Spleen (tissue), 11 donors: ENCODE measurements at regions not wholly inside any gene's neighbourhood (a gene's known extent, or its start where the extent isn't known, plus 50 kb on each side); places are given as distances from the start of the nearest gene placed in this dataset.

Source experiments
- DNase-seq: peaks from one replicate; pipeline ENCODE4 v3.0.0-alpha.2; 2020
- H3K27ac ChIP-seq, 8 donors: fragments of 200-600 bp; sonication (generic) in 7 of 8; 1 replicate in 4 of 8; 2 replicates in 4 of 8; pipeline versions ENCODE4 v1.5.0 to v1.8.0; 2016 to 2021; ENCODE audit warnings: inconsistent platforms in 4 of 8, mild to moderate bottlenecking in 4 of 8, moderate library complexity in 1 of 8
- H3K27me3 ChIP-seq, 7 donors: fragments of 200-600 bp; sonication (generic) in 6 of 7; replicated peaks in 1 of 7; 1 replicate in 4 of 7; 2 replicates in 3 of 7; pipeline versions ENCODE4 v1.5.0 to v1.8.0; 2016 to 2021; ENCODE audit warnings: inconsistent platforms in 3 of 7, mild to moderate bottlenecking in 1 of 7
- H3K36me3 ChIP-seq, 6 donors: fragments of 200-600 bp; sonication (generic) in 5 of 6; 1 replicate in 4 of 6; 2 replicates in 2 of 6; pipeline versions ENCODE4 v1.5.0 to v1.8.0; 2016 to 2021; ENCODE audit warnings: inconsistent platforms in 2 of 6
- H3K4me1 ChIP-seq, 6 donors: fragments of 200-600 bp; sonication (generic) in 5 of 6; 1 replicate in 3 of 6; 2 replicates in 3 of 6; pipeline versions ENCODE4 v1.5.0 to v1.8.0; 2016 to 2021; ENCODE audit warnings: inconsistent platforms in 3 of 6
- H3K4me3 ChIP-seq, 8 donors: fragments of 200-600 bp; sonication (generic) in 7 of 8; 1 replicate in 4 of 8; 2 replicates in 4 of 8; pipeline versions ENCODE4 v1.5.0 to v1.8.0; 2016 to 2021; ENCODE audit warnings: inconsistent platforms in 4 of 8, mild to moderate bottlenecking in 4 of 8, moderate library complexity in 2 of 8
- H3K9me3 ChIP-seq, 8 donors: fragments of 200-600 bp; sonication (generic) in 7 of 8; 1 replicate in 4 of 8; 2 replicates in 4 of 8; pipeline versions ENCODE4 v1.5.0 to v1.8.0; 2016 to 2021; ENCODE audit warnings: inconsistent platforms in 4 of 8
- POLR2A ChIP-seq, 3 donors: fragments of 450-650 bp; IDR thresholded peaks; one replicate each; pipeline ENCODE4 v1.5.1; 2017; ENCODE audit warnings: antibody characterized with exemption in 3 of 3, mild to moderate bottlenecking in 1 of 3
- POLR2AphosphoS5 ChIP-seq, 3 donors: sonication (generic); formaldehyde crosslinking; IDR thresholded peaks; one replicate each; pipeline ENCODE4 v1.5.1; 2017; ENCODE audit warnings: antibody characterized with exemption in 3 of 3
- WGBS, 5 donors: extraction: QIAGEN DNeasy Blood & Tissue Kit in 3 of 5; methylation state at CpG; one replicate each; pipeline versions ENCODE4 v1.1.5 to v1.1.7; 2013 to 2018; 5-methylcytosine and 5-hydroxymethylcytosine counted together
- intact Hi-C: fragments of 100-400 bp; cut with DNase I; formaldehyde crosslinking; loops from one replicate; pipeline ENCODE4 v1.15.0; 2023; ENCODE audit warnings: low total_unique reads
- TF ChIP-seq, protein P1 (sequence below), 11 experiments: fragments of 200-600 bp in 7 of 11; fragments of 450-650 bp in 4 of 11; sonication (generic) in 4 of 11; IDR thresholded peaks in 8 of 11; conservative IDR thresholded peaks in 3 of 11; 1 replicate in 7 of 11; 2 replicates in 4 of 11; pipeline versions ENCODE4 v1.4.0 to v1.8.0; 2016 to 2021; ENCODE audit warnings: antibody characterized with exemption in 11 of 11, inconsistent platforms in 4 of 11, mild to moderate bottlenecking in 1 of 11
- donor health status: healthy with polysubstance abuse.
- donor health status: DM: no; HTN: no; CAD: no; lungs with moderate emphysema.
- donor health status: DM: no; HTN: no; CAD: no.
- donor health status: Bipolar disorder and iron deficiency.
- donor health status: healthy.
- donor health status: DM: no; HTN: no; CAD: no.
- donor health status: DM: yes; HTN: yes; CAD: no.

DNA sequence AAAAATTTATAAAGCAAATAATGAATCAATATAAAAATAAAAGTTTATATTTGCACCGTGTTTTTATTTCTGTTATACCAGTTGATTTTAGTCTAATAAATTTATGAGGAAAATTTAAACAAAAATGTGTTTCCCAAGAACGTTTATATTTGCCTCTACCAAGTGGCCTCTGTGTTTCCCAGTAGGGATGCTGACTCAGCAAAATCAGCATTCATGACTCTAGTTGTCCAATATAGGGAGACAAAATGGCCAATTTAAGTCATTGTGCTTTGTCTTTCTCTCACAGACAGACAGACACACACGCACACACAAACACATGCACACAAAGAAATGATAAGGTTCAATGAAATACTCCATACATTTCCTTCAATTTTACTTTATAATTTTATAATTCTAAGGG, 942.5 kb upstream of the ZWINT start:
- no peak for TF ChIP-seq POLR2A (IDR thresholded peaks at IDR 0.05)
- TF ChIP-seq, protein P1, sequence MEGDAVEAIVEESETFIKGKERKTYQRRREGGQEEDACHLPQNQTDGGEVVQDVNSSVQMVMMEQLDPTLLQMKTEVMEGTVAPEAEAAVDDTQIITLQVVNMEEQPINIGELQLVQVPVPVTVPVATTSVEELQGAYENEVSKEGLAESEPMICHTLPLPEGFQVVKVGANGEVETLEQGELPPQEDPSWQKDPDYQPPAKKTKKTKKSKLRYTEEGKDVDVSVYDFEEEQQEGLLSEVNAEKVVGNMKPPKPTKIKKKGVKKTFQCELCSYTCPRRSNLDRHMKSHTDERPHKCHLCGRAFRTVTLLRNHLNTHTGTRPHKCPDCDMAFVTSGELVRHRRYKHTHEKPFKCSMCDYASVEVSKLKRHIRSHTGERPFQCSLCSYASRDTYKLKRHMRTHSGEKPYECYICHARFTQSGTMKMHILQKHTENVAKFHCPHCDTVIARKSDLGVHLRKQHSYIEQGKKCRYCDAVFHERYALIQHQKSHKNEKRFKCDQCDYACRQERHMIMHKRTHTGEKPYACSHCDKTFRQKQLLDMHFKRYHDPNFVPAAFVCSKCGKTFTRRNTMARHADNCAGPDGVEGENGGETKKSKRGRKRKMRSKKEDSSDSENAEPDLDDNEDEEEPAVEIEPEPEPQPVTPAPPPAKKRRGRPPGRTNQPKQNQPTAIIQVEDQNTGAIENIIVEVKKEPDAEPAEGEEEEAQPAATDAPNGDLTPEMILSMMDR (IDR thresholded peaks at IDR 0.05 in 8 of 11, conservative IDR thresholded peaks at IDR 0.05 in 3 of 11), result no peak
- TF ChIP-seq POLR2AphosphoS5 (IDR thresholded peaks at IDR 0.05), result no peak

DNA sequence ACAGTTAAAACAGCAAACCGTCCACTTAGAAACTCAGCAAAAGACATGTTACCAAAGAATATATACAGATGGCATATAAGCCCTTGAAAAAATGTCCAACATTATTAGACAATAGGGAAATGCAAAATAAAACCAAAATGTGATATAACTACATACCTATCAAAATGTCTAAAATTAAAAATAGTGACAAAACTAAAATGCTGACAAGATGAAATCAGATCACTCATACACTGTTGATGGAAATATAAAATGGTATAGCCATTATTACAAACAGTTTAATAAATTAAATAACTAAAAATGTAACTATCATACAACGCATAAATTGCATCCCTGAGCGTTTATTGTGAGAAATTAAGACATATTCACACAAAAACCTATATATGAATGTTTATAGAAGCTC, 939.7 kb upstream of the ZWINT start:
- Histone ChIP-seq H3K27ac (no peak overlapping the region), H3K9me3 (no peaks in the 10 kb centered on the region), H3K4me3 (no peak overlapping the region), H3K4me1 (no peaks in the 10 kb centered on the region), H3K27me3 (no peaks in the 10 kb centered on the region), H3K36me3 (no peaks in the 10 kb centered on the region)
- intact Hi-C loops, result no loop called here
- DNase-seq, result no peak
- TF ChIP-seq POLR2A (IDR thresholded peaks at IDR 0.05), result no peak
- TF ChIP-seq POLR2AphosphoS5 (IDR thresholded peaks at IDR 0.05), result no peak
- TF ChIP-seq, protein P1 (IDR thresholded peaks at IDR 0.05 in 8 of 11, conservative IDR thresholded peaks at IDR 0.05 in 3 of 11), result no peak
- WGBS, 5 donors, result 80 to 92% (median 82%) methylated on average over 3 of the region's 3 CpGs

More for the DNA sequence above, 942.5 kb upstream of the ZWINT start:
- no peak for DNase-seq
- H3K27ac ChIP-seq, result no peak overlapping the region
- H3K9me3 ChIP-seq, result no peaks in the 10 kb centered on the region
- 64 to 73% (median 70%) methylated on average over 3 of the region's 3 CpGs for WGBS, 5 donors
- H3K27me3 ChIP-seq, result no peaks in the 10 kb centered on the region
- H3K4me3 ChIP-seq, result no peak overlapping the region
- intact Hi-C loops, result no loop called here
- H3K36me3 ChIP-seq, result no peaks in the 10 kb centered on the region
- H3K4me1 ChIP-seq, result no peaks in the 10 kb centered on the region

DNA sequence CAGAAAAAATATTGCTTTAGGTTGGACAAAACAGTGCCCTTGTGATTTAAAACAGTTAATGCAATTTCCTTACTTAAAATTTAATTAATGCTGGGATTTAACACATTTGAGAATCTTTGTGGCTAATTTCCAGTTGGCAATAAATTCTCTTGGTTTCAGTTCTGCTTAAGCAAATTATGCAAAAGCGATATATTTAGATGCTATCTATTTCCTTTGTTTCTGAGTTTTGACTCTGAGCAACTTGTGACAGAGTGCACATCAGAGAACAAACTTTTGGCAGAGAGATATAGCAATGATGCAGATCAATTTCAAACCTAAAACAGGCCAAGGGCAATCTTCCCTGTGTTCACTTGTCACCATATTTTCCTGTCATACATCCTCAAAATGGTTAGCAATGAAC, 933.6 kb upstream of the ZWINT start:
- Histone ChIP-seq H3K27me3 (no peaks in the 10 kb centered on the region), H3K4me3 (no peak overlapping the region), H3K9me3 (no peaks in the 10 kb centered on the region), H3K4me1 (no peaks in the 10 kb centered on the region), H3K27ac (peak overlapping the region in 1 of 8 donors; percentile 22), H3K36me3 (no peaks in the 10 kb centered on the region)
- intact Hi-C loops, result no loop called here
- TF ChIP-seq POLR2A (IDR thresholded peaks at IDR 0.05) (no peak), POLR2AphosphoS5 (IDR thresholded peaks at IDR 0.05) (no peak)
- TF ChIP-seq, protein P1 (IDR thresholded peaks at IDR 0.05 in 8 of 11, conservative IDR thresholded peaks at IDR 0.05 in 3 of 11), result no peak
- DNase-seq, result no peak
- 59 to 75% (median 68%) methylated on average over 1 of the region's 1 CpG for WGBS, 5 donors

DNA sequence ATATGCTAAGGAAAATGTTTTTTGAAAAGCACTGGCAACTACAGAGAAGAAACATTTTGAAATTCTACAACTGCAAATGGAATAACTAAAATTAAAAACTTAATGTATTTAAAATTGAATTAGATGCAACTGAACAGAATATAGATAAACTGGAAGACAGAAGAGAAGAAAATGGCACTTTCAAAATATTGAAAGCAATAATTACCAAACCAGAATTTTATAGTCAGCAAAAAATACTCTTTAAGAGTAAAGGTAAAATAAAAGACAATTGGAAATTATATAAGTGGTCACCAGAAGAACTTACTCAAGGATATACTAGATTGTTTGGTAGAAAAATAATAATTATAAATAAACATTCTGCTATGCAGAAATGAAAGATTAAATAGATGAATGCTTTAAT, 927.7 kb upstream of the ZWINT start:
- intact Hi-C loops, result no loop called here
- Histone ChIP-seq H3K27ac (no peak overlapping the region), H3K4me1 (no peaks in the 10 kb centered on the region), H3K4me3 (no peak overlapping the region), H3K36me3 (no peaks in the 10 kb centered on the region), H3K9me3 (peaks cover 0 to 9% (median 0%) of the 10 kb centered on the region in 8 donors), H3K27me3 (no peaks in the 10 kb centered on the region)
- no peak for DNase-seq
- TF ChIP-seq POLR2A (IDR thresholded peaks at IDR 0.05) (no peak), POLR2AphosphoS5 (IDR thresholded peaks at IDR 0.05) (no peak)
- TF ChIP-seq, protein P1 (IDR thresholded peaks at IDR 0.05 in 8 of 11, conservative IDR thresholded peaks at IDR 0.05 in 3 of 11), result no peak
